DMS 273 treated with DMSO at 0.1 percent for 48 hours (cell line): ENCODE measurements at regions not wholly inside any gene's neighbourhood (a gene's known extent, or its start where the extent isn't known, plus 50 kb on each side); places are given as distances from the start of the nearest gene placed in this dataset.

ENCODE experiments used
- DNase-seq: peaks from one replicate; lab custom pipeline; 2025; lab: John Stamatoyannopoulos, UW

DNA sequence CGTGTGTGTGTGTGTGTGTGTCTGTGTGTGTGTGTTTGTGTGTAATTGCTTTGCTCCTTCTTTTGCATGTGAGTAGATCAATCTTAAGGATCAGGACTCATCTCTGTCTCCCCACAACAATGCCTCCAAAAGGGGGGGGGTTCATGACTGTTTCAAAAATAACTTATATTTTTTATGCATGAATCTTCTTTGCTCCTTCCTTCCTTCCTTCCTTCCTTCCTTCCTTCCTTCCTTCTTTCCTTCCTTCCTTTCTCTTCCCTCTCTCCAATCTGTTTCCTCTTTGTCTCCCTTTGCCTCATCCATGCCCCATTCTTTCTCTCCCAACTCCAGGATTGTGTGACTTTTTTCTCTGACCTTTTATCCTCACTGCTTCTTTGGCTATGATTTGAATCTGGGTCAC lies 126.4 kb upstream of the OSMR start:
- no peak for DNase-seq

DNA sequence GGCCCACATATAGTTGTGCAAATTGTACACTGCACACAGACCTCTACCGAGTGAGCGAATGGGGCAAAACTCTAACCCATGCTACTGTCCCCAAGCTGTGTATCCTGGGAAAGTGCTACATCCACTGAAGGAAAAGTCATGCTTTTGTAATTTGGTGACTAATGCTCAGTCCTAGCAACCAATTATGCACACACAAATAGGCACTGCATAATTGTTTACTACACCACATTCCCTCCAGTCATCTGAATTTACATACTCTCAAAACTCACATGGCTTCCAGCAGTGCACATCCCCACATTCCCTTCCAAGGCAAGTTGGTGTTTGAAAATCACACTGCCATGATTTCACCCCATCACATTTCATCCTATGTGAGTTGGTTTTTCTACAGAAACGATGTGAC lies 125.9 kb upstream of the OSMR start:
- DNase-seq: no peak

- DNase-seq: no peak
These were observed 125.1 kb upstream of the OSMR start for GRCh38 chr5:38720554-38721361.

DNA sequence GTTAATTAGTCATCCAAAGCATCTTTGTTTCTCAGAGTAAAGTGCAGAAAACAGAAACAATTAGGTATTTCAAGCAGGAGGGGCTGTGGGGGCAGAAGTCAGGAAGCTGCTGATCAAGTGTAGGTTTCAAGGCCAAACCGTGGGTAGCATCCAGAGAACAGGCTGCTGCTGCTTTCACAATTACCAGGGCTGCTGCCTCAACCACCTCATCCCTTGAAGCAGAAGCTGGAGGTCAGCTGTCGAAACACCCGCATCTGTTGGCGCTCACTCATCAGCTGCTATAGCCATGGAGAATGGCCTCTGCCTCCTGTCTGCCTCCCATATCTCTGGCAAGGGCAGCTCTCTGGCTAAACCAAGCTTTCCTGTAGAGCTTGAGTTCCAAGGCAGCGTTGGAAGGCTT lies 122.9 kb upstream of the OSMR start:
- no peak for DNase-seq

DNA sequence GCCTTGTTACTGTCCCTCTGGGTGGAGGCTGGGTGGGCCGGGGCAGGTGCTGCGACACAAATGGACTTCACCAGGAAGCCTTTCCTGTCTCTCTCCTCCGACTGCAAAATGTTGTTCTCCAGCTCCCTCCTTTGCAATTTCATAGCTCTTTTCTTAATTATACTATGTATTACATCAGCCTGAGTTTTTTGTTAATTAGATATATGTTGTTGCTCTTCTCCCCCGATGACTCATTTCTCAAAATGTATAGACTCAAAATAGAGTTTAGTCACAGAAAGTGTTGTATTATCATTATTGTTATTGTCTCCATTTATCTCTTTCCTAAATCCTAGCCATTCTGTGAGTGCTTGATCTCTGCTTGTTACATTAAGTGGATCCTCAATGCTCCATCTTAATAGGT lies 122.4 kb upstream of the OSMR start:
- DNase-seq: no peak

DNA sequence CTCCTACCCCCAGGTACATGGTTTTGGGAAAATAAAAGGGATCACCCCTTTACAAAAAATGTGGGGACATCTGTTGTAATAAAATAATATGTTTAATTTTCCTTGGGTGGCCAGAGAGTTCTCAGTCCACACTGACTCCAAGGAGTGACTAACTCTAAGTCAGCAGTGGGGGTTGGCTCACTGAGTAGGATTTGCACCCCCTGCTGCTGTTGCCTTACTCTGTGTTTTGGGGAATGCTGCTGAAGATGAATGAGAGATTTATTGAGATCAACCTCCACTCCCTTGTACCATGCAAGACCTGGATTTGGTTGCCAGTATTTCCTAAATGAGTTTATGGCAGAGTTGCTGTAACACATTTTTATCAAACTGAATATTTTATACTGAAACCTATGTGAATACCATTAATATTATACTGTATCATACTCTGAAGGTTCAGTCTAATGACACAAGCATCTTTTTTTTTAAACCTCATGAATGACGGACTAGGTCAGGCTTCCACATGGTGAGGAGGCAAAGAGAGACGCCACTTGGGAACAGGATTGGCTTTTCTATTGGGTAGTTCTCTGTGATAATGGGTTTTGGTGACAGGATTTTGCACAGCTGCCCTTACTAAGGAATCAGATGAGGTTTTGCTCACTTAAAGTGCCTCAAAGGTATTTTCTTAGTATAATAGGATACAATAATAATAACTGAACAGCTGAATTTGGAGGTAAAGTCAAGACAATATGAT lies 121.3 kb upstream of the OSMR start:
- DNase-seq: no peak

DNA sequence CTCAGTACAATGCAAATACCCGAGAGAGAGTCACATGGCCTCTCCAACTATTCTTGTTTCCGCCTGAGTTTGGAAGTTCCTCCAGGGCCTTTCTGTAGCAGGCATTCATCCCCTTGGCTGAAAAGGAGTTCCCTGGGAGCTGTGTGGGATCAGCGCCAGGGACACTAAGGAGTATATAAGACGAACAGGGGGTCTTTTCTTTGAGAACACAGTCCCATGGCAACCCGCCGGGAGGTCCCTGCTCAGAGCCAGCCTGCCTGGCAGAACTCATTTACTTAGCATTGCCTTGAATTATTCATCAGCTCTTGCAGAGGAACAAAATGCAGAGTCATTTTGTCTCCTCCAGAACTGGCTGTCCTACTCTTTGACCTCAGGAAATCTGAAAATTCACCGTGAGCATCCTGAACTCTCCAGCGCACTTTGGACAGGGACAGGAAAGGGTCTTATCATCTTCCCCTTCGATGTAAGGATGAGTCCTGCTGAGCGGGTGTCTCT lies 120.4 kb upstream of the OSMR start:
- DNase-seq: no peak

GRCh38 chr5:38726279-38726678 lies 119.5 kb upstream of the OSMR start:
- DNase-seq: no peak

DNA sequence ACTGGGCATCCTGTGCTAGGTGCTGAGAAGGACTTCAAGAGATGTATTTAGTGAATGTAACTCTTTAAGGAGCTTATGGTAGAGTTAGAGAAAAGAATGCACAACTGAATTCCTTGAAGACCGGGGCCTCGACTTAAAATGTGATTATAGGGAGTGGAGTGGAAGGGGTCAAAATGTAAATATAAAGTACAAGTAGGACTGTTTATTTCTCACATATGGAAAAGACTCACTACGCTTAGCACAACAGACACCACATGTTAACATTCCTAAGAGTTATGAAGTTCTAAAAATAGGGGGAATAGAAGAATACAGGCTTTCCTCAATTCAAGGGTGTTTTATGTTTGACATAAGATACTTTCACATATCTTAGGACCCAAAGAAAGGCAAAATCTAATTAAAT lies 117.8 kb upstream of the OSMR start:
- no peak for DNase-seq

- no peak for DNase-seq
These were observed 114.4 kb upstream of the OSMR start for GRCh38 chr5:38731461-38731860.

DNA sequence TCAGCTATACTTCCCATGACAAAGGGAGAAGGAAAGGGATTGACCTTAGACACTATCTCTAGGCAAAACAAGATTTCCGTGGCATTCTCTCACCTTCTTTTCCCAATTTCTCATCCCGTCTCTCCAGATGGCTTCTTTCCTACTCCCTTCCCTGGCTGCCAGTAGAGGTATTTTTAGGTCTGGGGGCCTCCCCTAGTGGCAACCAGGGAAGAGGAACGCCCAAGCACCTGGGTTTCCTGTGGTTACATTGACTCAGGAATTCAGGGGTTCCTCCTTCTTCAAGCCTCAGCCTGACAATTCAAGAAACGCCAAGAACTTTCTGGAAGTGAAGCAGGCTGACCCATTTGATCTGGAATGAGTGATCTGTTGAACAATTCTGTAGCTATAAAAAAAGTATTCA lies 111.5 kb upstream of the OSMR start:
- no peak for DNase-seq

GRCh38 chr5:38736089-38736488 lies 109.7 kb upstream of the OSMR start:
- no peak for DNase-seq

DNA sequence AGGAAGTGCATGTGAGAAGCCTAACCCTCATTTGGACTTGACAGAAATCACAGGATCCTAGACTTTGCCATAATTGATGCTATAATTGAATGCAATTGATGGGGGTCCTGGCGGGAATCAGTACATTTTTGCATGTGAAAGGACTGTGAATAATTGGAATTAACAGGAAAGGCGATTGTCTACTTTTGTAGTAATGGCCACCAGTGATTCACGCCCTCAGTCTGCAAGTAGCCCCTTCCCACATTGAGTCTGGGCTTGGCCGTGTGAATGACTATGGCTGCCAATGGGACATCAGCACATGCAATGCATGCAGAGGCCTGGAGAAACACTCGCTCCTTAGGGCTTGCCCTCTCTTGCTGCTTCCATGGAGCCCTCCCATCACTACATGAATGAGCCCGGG lies 107.8 kb upstream of the OSMR start:
- DNase-seq: no peak

- no peak for DNase-seq
These were observed 106.7 kb upstream of the OSMR start for GRCh38 chr5:38739011-38739704.

GRCh38 chr5:38739705-38740045 lies 106.1 kb upstream of the OSMR start:
- DNase-seq: no peak

- no peak for DNase-seq
These were observed 103.0 kb upstream of the OSMR start for GRCh38 chr5:38742821-38743220.

- DNase-seq: no peak
These were observed 102.2 kb upstream of the OSMR start for GRCh38 chr5:38743562-38743961.

DNA sequence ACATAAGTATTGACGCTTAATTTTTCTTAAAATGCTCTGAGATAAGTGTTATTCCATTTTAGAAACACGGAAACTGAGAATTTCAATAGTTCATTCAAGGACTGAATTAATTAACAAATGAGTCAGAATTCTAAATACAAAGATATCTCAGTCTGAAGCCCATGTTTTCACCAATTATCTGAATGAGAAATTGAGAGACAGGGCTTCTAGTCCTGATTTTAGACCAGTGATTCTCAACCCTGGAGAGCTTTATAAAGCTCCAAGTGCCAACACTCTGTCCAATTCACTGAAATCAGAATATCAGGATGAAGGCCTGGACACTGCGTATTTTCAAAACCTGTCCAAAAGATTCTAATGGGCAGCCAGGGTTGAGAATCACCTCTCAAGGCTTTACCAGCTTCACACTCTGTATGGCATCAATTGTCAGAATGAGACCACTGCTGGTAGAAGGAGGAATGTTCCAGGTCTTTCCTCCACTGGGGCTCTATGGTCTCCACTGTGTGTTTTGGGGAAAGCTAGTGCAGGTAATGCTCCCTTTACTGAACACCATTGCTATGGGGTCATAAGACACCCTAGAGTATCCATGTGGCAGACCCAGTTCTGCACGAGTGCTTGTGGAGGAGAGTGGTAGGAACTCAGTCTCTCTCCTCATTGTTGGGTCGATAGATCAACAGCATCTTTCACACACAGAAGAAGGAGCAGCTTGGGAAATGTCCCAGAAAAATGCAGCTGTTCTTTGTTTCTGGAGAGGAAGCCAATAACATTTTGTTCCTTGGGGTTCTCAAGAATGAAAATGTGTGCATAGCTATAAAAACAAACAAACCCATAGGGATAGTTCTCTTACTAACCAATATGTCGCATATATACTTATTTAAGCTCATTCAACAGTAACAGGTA lies 99.7 kb upstream of the OSMR start:
- no peak for DNase-seq

DNA sequence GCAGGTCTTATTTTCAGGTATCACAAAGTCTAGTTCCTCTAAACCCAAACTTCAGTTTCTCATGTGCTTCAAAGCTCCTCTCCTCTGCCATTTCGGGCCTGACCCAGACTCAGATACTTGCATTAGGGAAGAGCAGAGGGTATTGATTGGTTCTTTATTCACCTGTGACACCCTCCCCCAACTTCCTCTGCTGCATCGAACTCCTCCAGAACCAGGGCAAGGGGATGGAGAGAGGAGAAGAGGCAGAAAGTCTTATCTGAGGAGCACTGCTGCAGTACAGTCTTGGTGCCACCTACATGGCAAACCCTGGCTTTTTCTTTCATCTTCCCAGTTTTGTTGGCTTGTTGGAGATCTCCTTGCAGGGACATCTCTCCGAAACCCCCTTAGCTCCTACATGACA lies 96.0 kb upstream of the OSMR start:
- no peak for DNase-seq

DNA sequence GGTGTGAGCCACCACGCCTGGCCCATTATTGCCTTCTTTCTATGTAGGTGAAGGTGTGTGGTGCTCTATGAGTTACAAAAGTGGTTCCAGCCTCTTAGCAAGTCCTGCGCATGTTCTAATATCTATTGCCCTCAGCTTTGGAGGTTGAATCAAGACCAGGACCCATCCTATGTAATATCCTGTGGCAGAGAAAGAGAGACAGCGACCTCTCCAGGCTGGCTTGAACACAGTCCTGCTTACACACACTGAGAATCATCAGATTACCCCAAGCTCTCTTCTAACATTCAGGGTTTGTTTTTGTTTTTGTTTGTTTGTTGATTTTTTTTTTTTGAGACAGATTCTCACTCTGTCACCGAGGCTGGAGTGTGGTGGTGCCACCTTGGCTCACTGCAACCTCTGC lies 94.7 kb upstream of the OSMR start:
- no peak for DNase-seq

GRCh38 chr5:38752012-38752536 lies 93.7 kb upstream of the OSMR start:
- no peak for DNase-seq

GRCh38 chr5:38752622-38753021 lies 93.2 kb upstream of the OSMR start:
- DNase-seq: no peak
